OCI-LY7 (cell line): ENCODE measurements at regions not wholly inside any gene's neighbourhood (a gene's known extent, or its start where the extent isn't known, plus 50 kb on each side); places are given as distances from the start of the nearest gene placed in this dataset.

Source experiments
- BruUV-seq: library from RNA; stranded (reverse); fragments of 400-500 nt; replicated peaks from 2 replicates; lab custom pipeline; 2021; lab: Mats Ljungman, UMichigan
- CTCF ChIA-PET: fragments of 300-600 bp; sonication (Branson Sonifier 250); formaldehyde crosslinking; loops from one replicate; lab custom pipeline; 2022; ENCODE audit warnings: antibody characterized with exemption; ENCODE audit not compliant: unreplicated experiment; lab: Charles Lee
- POLR2A ChIA-PET: fragments of 300-600 bp; sonication (Branson Sonifier 250); formaldehyde crosslinking; loops from one replicate; lab custom pipeline; 2022; ENCODE audit warnings: antibody characterized with exemption; lab: Charles Lee
- DNase-seq: peaks from one replicate; pipeline ENCODE4 v3.0.0-alpha.2; 2015; ENCODE audit warnings: low spot score
- H2AFZ ChIP-seq: fragments of 200-600 bp; sonication (generic), shearing (Covaris generic); 2 replicates; pipeline ENCODE4 v1.6.1; 2014; ENCODE audit warnings: mild to moderate bottlenecking, antibody characterized with exemption, low read length, moderate library complexity
- H3K27ac ChIP-seq: fragments of 200-600 bp; sonication (generic); 2 replicates; pipeline ENCODE4 v1.5.1; 2014; ENCODE audit warnings: mixed run types, low read depth, mild to moderate bottlenecking, moderate library complexity, low read length, inconsistent platforms; ENCODE audit not compliant: poor library complexity, severe bottlenecking
- H3K36me3 ChIP-seq: fragments of 200-600 bp; sonication (generic); 2 replicates; pipeline ENCODE4 v1.6.1; 2014; ENCODE audit warnings: mild to moderate bottlenecking, antibody characterized with exemption, low read length, moderate library complexity, mixed read lengths; ENCODE audit not compliant: insufficient read depth
- H3K4me1 ChIP-seq: fragments of 200-600 bp; sonication (generic); 2 replicates; pipeline ENCODE4 v1.5.1; 2014; ENCODE audit warnings: mild to moderate bottlenecking, low read length; ENCODE audit not compliant: insufficient read depth, poor library complexity, severe bottlenecking
- H3K4me2 ChIP-seq: fragments of 200-600 bp; sonication (generic); 2 replicates; pipeline ENCODE4 v1.6.1; 2014; ENCODE audit warnings: mild to moderate bottlenecking, low read length
- H3K4me3 ChIP-seq: fragments of 200-600 bp; sonication (generic); 2 replicates; pipeline ENCODE4 v1.5.1; 2014; ENCODE audit warnings: mild to moderate bottlenecking, low read depth, low read length; ENCODE audit not compliant: poor library complexity, severe bottlenecking
- H3K79me2 ChIP-seq: fragments of 200-600 bp; sonication (generic); 2 replicates; pipeline ENCODE4 v1.6.1; 2016; ENCODE audit warnings: low read depth, mild to moderate bottlenecking, low read length, moderate library complexity, mixed read lengths; ENCODE audit not compliant: insufficient read depth
- H3K9me2 ChIP-seq: fragments of 200-600 bp; sonication (generic); 2 replicates; pipeline ENCODE4 v1.6.1; 2016; ENCODE audit warnings: mild to moderate bottlenecking, low read length, mixed read lengths; ENCODE audit not compliant: insufficient read depth
- H3K9me3 ChIP-seq: fragments of 200-600 bp; sonication (generic); 2 replicates; pipeline ENCODE4 v1.6.1; 2014; ENCODE audit warnings: mild to moderate bottlenecking, mixed run types, low read length, mixed read lengths
- H4K20me1 ChIP-seq: fragments of 200-600 bp; sonication (generic); 2 replicates; pipeline ENCODE4 v1.6.1; 2014; ENCODE audit warnings: mild to moderate bottlenecking, antibody characterized with exemption, low read length, moderate library complexity, mixed read lengths; ENCODE audit not compliant: insufficient read depth
- EZH2phosphoT487 ChIP-seq: fragments of 200-600 bp; sonication (generic); IDR thresholded peaks from 2 replicates; pipeline ENCODE4 v1.6.1; 2018; ENCODE audit warnings: low read depth, borderline replicate concordance, mild to moderate bottlenecking, mixed run types, antibody characterized with exemption, low read length, moderate library complexity, mixed read lengths
- intact Hi-C: fragments of 100-400 bp; cut with micrococcal nuclease; formaldehyde crosslinking; loops from one replicate; pipeline ENCODE4 v1.10.0; 2022; ENCODE audit not compliant: unreplicated experiment
- TF ChIP-seq, protein P1 (sequence below): fragments of 200-600 bp; sonication (generic); conservative IDR thresholded peaks from 2 replicates; pipeline ENCODE4 v1.5.1; 2014; ENCODE audit warnings: mild to moderate bottlenecking, antibody characterized with exemption, low read length, moderate library complexity, mixed read lengths

DNA sequence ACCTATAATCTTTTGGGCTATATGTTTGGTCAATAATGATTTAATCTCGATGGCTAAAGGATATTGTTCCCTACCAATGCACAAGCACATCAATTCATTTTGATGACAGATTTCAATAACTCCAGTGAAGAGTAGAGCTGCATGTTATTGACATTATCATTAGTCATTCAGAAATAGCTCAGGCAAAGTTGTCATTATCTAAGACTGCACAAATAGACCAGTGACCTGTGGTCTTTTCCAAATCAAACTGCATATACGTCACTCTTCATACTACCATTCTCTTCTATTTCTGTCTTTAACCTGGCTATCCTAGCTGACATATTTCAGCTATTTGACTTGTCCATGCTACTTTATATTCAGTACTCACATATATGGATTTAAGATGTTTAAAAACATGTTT is 1050.8 kb downstream of the C4orf33 start:
- ChIA-PET POLR2A (no interaction called here), CTCF (no interaction called here)
- no peaks in the 10 kb centered on the region for H4K20me1 ChIP-seq
- H3K4me3 ChIP-seq = no peak overlapping the region
- intact Hi-C loops = no loop called here
- no peaks in the 10 kb centered on the region for H3K4me1 ChIP-seq
- TF ChIP-seq, protein P1, sequence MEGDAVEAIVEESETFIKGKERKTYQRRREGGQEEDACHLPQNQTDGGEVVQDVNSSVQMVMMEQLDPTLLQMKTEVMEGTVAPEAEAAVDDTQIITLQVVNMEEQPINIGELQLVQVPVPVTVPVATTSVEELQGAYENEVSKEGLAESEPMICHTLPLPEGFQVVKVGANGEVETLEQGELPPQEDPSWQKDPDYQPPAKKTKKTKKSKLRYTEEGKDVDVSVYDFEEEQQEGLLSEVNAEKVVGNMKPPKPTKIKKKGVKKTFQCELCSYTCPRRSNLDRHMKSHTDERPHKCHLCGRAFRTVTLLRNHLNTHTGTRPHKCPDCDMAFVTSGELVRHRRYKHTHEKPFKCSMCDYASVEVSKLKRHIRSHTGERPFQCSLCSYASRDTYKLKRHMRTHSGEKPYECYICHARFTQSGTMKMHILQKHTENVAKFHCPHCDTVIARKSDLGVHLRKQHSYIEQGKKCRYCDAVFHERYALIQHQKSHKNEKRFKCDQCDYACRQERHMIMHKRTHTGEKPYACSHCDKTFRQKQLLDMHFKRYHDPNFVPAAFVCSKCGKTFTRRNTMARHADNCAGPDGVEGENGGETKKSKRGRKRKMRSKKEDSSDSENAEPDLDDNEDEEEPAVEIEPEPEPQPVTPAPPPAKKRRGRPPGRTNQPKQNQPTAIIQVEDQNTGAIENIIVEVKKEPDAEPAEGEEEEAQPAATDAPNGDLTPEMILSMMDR = no peak
- no peak for TF ChIP-seq EZH2phosphoT487
- no peaks in the 10 kb centered on the region for H3K9me3 ChIP-seq
- H3K27ac ChIP-seq = no peak overlapping the region
- no peaks in the 10 kb centered on the region for H3K79me2 ChIP-seq
- H3K36me3 ChIP-seq = no peaks in the 10 kb centered on the region
- H3K9me2 ChIP-seq = no peaks in the 10 kb centered on the region
- no peak overlapping the region for H2AFZ ChIP-seq
- BruUV-seq = no TSS peak
- DNase-seq = no peak
- H3K4me2 ChIP-seq = no peak overlapping the region

DNA sequence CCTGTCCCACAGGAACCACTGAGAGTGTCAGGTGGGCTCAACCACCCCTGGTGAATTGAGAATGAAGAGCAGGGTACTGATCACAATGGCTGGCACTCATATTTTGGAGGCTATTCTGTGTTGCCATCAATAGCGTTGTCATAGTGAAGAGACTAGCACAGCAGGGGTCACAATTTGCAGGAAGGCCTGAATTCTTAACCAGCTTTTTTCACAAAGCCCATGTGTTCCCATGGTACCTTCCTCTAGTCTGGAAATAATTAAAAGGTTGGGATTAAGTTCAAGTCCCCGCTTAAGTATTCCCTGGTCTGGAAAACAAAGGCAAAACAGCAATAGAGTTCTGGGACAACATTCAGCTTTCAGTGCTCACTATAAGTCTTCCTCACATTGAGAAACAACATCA is 1051.7 kb downstream of the C4orf33 start:
- no peaks in the 10 kb centered on the region for H3K9me3 ChIP-seq
- no peaks in the 10 kb centered on the region for H3K4me1 ChIP-seq
- no peak overlapping the region for H3K27ac ChIP-seq
- no peak overlapping the region for H3K4me2 ChIP-seq
- ChIA-PET POLR2A (interaction anchor here (0.6 kb wide), 1 partner anchor 47 kb away, joined by 3 read pairs; no protein-coding TSS in a partner anchor), CTCF (no interaction called here)
- intact Hi-C loops = no loop called here
- H2AFZ ChIP-seq = no peak overlapping the region
- TF ChIP-seq EZH2phosphoT487 = no peak
- TF ChIP-seq, protein P1 = no peak
- no peak overlapping the region for H3K4me3 ChIP-seq
- H3K36me3 ChIP-seq = no peaks in the 10 kb centered on the region
- H4K20me1 ChIP-seq = no peaks in the 10 kb centered on the region
- no TSS peak for BruUV-seq
- H3K79me2 ChIP-seq = no peaks in the 10 kb centered on the region
- DNase-seq = no peak
- no peaks in the 10 kb centered on the region for H3K9me2 ChIP-seq

DNA sequence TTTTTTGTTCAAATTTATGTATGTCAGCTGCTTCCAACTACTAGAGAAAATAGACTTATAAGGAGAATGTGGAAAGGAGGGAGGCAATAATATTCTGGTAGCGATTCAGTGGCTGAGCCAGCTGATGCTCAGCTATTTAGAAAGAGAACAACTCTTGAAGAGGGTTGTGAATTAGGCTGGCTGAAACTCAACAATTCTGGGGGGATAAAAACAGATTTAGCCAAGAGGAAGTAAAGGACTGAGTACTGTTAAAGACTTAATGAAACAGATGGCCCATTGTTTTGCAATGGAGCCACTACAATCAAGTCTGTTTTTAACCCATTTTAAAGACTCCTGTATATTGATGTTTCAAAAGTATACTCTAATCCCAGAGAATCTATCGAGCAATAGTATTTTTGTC is 1058.9 kb downstream of the C4orf33 start:
- Histone ChIP-seq H3K4me2 (no peak overlapping the region), H3K27ac (no peak overlapping the region), H3K79me2 (no peaks in the 10 kb centered on the region), H3K9me3 (no peaks in the 10 kb centered on the region), H4K20me1 (no peaks in the 10 kb centered on the region), H3K4me1 (no peaks in the 10 kb centered on the region), H3K4me3 (no peak overlapping the region), H3K36me3 (no peaks in the 10 kb centered on the region), H3K9me2 (no peaks in the 10 kb centered on the region), H2AFZ (no peak overlapping the region)
- no peak for DNase-seq
- POLR2A ChIA-PET = no interaction called here
- CTCF ChIA-PET = no interaction called here
- intact Hi-C loops = no loop called here
- no TSS peak for BruUV-seq
- TF ChIP-seq, protein P1 = no peak
- TF ChIP-seq EZH2phosphoT487 = no peak
